Smooth muscle cell (in vitro differentiated cells): ENCODE measurements at regions not wholly inside any gene's neighbourhood (a gene's known extent, or its start where the extent isn't known, plus 50 kb on each side); places are given as distances from the start of the nearest gene placed in this dataset.

Experiments
- DNase-seq: peaks from one replicate; lab custom pipeline; 2025; ENCODE audit not compliant: unreplicated experiment; lab: John Stamatoyannopoulos, UW
- H2AFZ ChIP-seq: fragments of 200-600 bp; sonication (generic); 2 replicates; pipeline ENCODE4 v1.6.0; 2016; ENCODE audit warnings: antibody characterized with exemption, low read depth, mild to moderate bottlenecking
- H3F3A ChIP-seq: fragments of 200-600 bp; sonication (generic); 2 replicates; pipeline ENCODE4 v1.6.0; 2017; ENCODE audit warnings: antibody characterized with exemption, low read depth
- H3K27ac ChIP-seq: fragments of 200-600 bp; sonication (generic); 2 replicates; pipeline ENCODE4 v1.5.1; 2016; ENCODE audit warnings: low read depth, mild to moderate bottlenecking
- H3K27me3 ChIP-seq: fragments of 200-600 bp; sonication (generic); 2 replicates; pipeline ENCODE4 v1.6.1; 2016; ENCODE audit warnings: low read depth, mild to moderate bottlenecking
- H3K36me3 ChIP-seq: fragments of 200-600 bp; sonication (generic); 2 replicates; pipeline ENCODE4 v1.5.1; 2016; ENCODE audit warnings: low read depth
- H3K4me1 ChIP-seq: fragments of 200-600 bp; sonication (generic); 2 replicates; pipeline ENCODE4 v1.5.1; 2016; ENCODE audit warnings: low read depth
- H3K4me2 ChIP-seq: fragments of 200-600 bp; sonication (generic); 2 replicates; pipeline ENCODE4 v1.6.0; 2016; ENCODE audit warnings: mild to moderate bottlenecking
- H3K4me3 ChIP-seq: fragments of 200-600 bp; sonication (generic); 2 replicates; pipeline ENCODE4 v1.5.1; 2016; ENCODE audit warnings: mild to moderate bottlenecking
- H3K79me2 ChIP-seq: fragments of 200-600 bp; sonication (generic); 2 replicates; pipeline ENCODE4 v1.6.0; 2016; ENCODE audit warnings: low read depth, mild to moderate bottlenecking
- H3K9ac ChIP-seq: fragments of 200-600 bp; sonication (generic); 2 replicates; pipeline ENCODE4 v1.6.0; 2016; ENCODE audit warnings: low read depth
- H3K9me3 ChIP-seq: fragments of 200-600 bp; sonication (generic); replicated peaks from 2 replicates; pipeline ENCODE4 v1.5.1; 2016; ENCODE audit warnings: low read depth
- H4K20me1 ChIP-seq: fragments of 200-600 bp; sonication (generic); 2 replicates; pipeline ENCODE4 v1.6.0; 2016; ENCODE audit warnings: low read depth
- WGBS: methylation state at CpG from one replicate; pipeline ENCODE4 v1.1.7; 2016; ENCODE audit warnings: low lambda C conversion rate; 5-methylcytosine and 5-hydroxymethylcytosine counted together
- TF ChIP-seq, protein P1 (sequence below): fragments of 200-600 bp; sonication (generic); IDR thresholded peaks from 2 replicates; pipeline ENCODE4 v1.5.1; 2017; ENCODE audit warnings: borderline replicate concordance, mild to moderate bottlenecking, antibody characterized with exemption; ENCODE audit not compliant: insufficient read depth, poor library complexity, severe bottlenecking

DNA sequence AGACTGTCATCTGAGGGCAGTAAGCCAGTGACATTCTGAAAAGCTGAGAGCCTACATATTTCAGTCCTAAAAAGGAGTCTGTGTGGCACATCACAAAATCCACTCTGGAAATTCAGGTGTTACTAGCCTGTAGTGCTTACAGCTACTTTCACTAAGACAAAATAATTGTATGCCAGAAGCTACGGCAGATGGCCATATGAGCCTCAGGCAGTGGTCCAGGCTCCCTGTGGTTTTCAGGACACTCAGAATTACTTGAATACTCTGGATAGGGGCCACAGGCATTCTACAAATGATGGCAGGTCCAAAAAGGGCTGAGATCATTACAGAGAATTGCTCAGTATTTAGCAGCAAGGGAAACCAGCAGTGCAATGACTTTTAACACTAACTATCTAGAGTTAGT lies 527.1 kb downstream of the MRPL39 start:
- no peak overlapping the region for H3K27ac ChIP-seq
- H3K4me3 ChIP-seq, result no peak overlapping the region
- H2AFZ ChIP-seq, result no peak overlapping the region
- no peak for DNase-seq
- H3K27me3 ChIP-seq, result no peaks in the 10 kb centered on the region
- no peaks in the 10 kb centered on the region for H3F3A ChIP-seq
- no peaks in the 10 kb centered on the region for H3K79me2 ChIP-seq
- TF ChIP-seq, protein P1, sequence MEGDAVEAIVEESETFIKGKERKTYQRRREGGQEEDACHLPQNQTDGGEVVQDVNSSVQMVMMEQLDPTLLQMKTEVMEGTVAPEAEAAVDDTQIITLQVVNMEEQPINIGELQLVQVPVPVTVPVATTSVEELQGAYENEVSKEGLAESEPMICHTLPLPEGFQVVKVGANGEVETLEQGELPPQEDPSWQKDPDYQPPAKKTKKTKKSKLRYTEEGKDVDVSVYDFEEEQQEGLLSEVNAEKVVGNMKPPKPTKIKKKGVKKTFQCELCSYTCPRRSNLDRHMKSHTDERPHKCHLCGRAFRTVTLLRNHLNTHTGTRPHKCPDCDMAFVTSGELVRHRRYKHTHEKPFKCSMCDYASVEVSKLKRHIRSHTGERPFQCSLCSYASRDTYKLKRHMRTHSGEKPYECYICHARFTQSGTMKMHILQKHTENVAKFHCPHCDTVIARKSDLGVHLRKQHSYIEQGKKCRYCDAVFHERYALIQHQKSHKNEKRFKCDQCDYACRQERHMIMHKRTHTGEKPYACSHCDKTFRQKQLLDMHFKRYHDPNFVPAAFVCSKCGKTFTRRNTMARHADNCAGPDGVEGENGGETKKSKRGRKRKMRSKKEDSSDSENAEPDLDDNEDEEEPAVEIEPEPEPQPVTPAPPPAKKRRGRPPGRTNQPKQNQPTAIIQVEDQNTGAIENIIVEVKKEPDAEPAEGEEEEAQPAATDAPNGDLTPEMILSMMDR, result no peak
- no peaks in the 10 kb centered on the region for H3K36me3 ChIP-seq
- H3K9me3 ChIP-seq, result no peaks in the 10 kb centered on the region
- H3K9ac ChIP-seq, result no peak overlapping the region
- H3K4me2 ChIP-seq, result no peak overlapping the region
- WGBS, result 83% methylated on average over 1 of the region's 1 CpG
- H3K4me1 ChIP-seq, result no peaks in the 10 kb centered on the region
- no peaks in the 10 kb centered on the region for H4K20me1 ChIP-seq

DNA sequence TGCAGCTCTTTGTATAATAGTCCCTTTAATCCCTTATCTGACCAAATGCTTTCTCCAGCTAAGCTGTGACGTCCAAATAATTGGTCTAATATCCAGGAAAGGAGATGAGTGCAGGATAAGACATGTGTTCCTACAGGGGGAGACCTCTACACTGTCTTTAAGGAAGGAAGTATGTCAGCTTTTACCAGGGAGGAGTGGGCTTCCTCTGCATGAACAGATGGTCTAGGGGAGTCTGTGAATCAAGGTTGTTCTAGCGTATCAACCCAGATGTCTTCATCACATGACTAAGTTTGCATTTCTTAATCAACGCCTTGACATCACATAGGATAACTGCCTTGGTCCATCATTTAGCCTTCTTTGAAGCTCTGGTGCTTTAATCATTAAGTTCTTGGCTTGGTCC lies 528.2 kb downstream of the MRPL39 start:
- Histone ChIP-seq H3K36me3 (no peaks in the 10 kb centered on the region), H3F3A (no peaks in the 10 kb centered on the region), H3K27me3 (no peaks in the 10 kb centered on the region), H3K79me2 (no peaks in the 10 kb centered on the region), H3K4me2 (no peak overlapping the region), H3K9ac (no peak overlapping the region), H3K4me1 (no peaks in the 10 kb centered on the region), H2AFZ (no peak overlapping the region), H3K9me3 (no peaks in the 10 kb centered on the region), H3K27ac (no peak overlapping the region), H3K4me3 (no peak overlapping the region), H4K20me1 (no peaks in the 10 kb centered on the region)
- TF ChIP-seq, protein P1, result no peak
- 66% methylated on average over 3 of the region's 3 CpGs for WGBS
- no peak for DNase-seq

DNA sequence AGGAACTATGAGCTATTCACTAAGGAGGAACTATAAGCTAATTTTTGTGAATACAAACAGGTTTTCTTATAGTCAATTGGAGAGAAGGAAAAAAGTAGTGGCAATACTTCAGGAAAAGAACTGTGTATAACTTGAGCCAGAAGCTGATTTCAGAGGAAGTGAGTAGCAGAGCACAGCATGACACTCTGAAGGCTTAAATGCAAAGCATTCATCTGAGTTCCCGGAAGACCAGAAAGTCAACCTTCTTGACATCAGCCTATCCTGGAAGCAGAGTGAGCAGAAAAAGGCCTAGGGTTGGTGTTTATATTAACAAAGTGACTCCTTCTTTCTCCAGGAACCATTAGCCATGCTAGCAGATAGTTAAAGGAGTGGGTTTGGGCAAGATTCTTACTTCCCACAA lies 545.2 kb downstream of the MRPL39 start:
- no peaks in the 10 kb centered on the region for H3K4me1 ChIP-seq
- H4K20me1 ChIP-seq, result no peaks in the 10 kb centered on the region
- no peak overlapping the region for H3K4me2 ChIP-seq
- no peak overlapping the region for H3K27ac ChIP-seq
- 61% methylated on average over 1 of the region's 1 CpG for WGBS
- H3K4me3 ChIP-seq, result no peak overlapping the region
- H3K9me3 ChIP-seq, result peaks cover 3% of the 10 kb centered on the region
- H3K79me2 ChIP-seq, result no peaks in the 10 kb centered on the region
- TF ChIP-seq, protein P1, result no peak
- no peaks in the 10 kb centered on the region for H3F3A ChIP-seq
- H3K9ac ChIP-seq, result no peak overlapping the region
- DNase-seq, result no peak
- no peaks in the 10 kb centered on the region for H3K27me3 ChIP-seq
- no peak overlapping the region for H2AFZ ChIP-seq
- H3K36me3 ChIP-seq, result no peaks in the 10 kb centered on the region

DNA sequence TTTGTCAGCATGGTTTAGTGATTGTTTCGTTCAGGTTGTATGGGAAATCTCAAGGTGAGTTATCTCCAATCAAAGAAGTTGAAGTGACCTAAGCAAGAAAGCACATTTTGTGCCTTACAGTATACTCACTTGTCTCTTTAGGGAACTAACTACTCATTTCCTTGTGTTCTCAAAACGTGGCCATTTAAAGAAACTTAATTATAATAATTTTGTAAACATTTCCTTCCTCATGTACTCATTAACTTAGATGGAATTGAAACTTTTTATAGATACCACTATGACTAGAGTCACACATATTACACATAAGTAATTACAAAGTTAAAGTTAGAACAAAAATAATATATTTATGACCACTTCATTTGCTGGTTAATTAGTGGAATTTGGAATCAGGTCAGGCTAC lies 552.6 kb downstream of the MRPL39 start:
- no peaks in the 10 kb centered on the region for H3F3A ChIP-seq
- no peaks in the 10 kb centered on the region for H4K20me1 ChIP-seq
- H3K27me3 ChIP-seq, result no peaks in the 10 kb centered on the region
- TF ChIP-seq, protein P1, result no peak
- no peak overlapping the region for H3K9ac ChIP-seq
- H3K4me3 ChIP-seq, result no peak overlapping the region
- no peaks in the 10 kb centered on the region for H3K79me2 ChIP-seq
- H3K4me1 ChIP-seq, result no peaks in the 10 kb centered on the region
- no peak overlapping the region for H3K4me2 ChIP-seq
- H3K9me3 ChIP-seq, result no peaks in the 10 kb centered on the region
- no peak overlapping the region for H3K27ac ChIP-seq
- H2AFZ ChIP-seq, result no peak overlapping the region
- WGBS, result 43% methylated on average over 2 of the region's 2 CpGs
- no peaks in the 10 kb centered on the region for H3K36me3 ChIP-seq
- DNase-seq, result no peak
